ENCODE measurements at regions not wholly inside any gene's neighbourhood (a gene's known extent, or its start where the extent isn't known, plus 50 kb on each side); places are given as distances from the start of the nearest gene placed in this dataset.
A peak's percentile ranks its signal among the peaks of the same experiment; 100 is the strongest.

DNA sequence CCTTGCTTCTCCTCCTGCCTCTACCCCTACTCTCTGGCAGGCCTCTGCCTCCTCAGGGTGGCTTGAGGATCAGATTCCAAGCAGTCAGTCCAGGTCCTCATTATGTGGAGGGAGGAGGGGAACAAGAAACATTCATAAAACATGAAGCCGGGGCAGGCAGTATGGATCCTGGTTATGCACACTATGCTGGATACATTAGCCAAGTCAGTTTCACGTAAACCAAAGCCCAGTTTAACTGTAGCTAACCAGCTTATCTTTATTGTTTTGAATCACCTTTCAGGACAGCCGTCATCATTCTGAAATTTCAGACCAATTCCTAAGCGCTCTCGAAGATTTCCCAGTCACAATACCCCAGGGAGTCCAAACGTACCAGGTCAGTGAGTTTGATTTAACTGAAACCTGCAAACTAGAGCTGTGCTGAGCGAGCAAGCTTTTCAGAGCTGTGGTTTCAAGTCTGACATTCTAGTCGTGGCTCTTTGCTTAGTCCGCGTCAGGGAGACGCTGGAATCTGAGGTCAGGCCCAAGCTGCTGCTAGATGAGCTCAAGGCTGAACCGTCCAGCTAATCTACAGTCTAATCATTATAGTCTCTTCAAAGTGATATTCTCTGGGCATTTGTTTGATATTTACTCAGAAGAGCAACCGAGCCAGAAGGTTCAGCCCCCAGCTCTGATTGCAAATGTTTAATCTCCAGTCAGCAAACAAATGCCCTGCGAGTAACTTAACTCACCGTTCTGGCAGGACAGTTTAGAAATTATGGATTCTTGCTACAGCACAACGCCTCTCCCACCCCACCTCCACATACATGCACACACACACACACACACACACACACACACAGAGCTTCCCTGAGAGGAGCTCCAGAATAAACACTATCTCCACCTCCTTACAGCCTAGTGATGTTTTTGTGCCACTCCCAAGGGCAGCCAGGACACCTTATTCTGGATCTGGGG lies 63.8 kb upstream of the BZW1 start (continued):
- TF ChIP-seq, protein P1, sequence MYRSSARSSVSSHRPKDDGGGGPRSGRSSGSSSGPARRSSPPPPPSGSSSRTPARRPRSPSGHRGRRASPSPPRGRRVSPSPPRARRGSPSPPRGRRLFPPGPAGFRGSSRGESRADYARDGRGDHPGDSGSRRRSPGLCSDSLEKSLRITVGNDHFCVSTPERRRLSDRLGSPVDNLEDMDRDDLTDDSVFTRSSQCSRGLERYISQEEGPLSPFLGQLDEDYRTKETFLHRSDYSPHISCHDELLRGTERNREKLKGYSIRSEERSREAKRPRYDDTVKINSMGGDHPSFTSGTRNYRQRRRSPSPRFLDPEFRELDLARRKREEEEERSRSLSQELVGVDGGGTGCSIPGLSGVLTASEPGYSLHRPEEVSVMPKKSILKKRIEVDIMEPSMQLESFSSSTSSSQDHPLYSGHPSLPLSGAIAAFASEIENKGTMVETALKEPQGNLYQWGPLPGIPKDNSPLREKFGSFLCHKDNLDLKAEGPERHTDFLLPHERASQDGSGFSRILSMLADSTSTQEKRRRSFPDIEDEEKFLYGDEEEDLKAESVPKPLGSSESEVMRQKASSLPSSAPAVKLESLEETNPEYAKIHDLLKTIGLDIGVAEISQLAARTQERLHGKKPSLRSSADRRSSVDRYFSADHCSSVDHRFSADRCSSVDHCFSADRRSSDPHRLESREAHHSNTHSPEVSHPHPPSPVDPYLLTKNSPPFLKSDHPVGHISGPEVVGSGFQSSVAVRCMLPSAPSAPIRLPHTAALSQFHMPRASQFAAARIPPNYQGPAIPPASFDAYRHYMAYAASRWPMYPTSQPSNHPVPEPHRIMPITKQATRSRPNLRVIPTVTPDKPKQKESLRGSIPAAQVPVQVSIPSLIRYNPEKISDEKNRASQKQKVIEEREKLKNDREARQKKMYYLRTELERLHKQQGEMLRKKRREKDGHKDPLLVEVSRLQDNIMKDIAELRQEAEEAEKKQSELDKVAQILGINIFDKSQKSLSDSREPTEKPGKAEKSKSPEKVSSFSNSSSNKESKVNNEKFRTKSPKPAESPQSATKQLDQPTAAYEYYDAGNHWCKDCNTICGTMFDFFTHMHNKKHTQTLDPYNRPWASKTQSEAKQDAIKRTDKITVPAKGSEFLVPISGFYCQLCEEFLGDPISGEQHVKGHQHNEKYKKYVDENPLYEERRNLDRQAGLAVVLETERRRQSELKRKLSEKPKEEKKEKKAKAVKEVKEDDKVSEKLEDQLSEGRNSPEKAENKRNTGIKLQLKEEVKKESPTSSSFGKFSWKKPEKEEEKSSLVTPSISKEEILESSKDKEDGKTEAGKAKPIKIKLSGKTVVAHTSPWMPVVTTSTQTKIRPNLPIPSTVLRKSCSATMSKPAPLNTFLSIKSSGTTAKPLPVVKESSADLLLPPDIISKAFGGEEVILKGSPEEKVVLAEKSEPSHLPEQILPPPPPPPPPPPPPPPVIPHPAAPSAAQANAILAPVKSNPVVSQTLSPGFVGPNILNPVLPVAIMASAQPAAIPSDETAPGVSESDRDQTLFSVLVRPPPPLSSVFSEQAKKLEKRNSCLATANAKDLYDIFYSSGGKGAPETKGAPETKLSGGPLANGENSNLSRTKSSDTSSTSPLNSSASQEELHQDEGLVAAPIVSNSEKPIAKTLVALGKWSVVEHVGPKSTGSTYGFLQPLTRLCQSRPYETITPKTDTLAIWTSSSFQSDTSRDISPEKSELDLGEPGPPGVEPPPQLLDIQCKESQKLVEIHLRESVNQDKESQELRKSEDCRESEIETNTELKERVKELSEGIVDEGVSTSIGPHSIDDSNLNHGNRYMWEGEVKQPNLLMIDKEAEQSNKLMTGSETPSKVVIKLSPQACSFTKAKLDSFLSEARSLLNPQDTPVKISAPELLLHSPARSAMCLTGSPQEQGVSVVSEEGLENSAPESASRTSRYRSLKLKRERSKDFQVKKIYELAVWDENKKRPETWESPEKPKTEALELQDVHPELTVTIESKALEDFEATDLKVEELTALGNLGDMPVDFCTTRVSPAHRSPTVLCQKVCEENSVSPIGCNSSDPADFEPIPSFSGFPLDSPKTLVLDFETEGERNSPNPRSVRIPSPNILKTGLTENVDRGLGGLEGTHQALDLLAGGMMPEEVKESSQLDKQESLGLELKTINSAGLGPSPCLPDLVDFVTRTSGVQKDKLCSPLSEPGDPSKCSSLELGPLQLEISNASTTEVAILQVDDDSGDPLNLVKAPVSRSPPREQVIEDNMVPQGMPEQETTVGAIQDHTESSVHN (CRISPR knock-in tag; IDR thresholded peaks at IDR 0.05), result no peak; the same call in 1 of the 2 replicates
- TF ChIP-seq GABPB1 (CRISPR knock-in tag; IDR thresholded peaks at IDR 0.05) (no peak; the same call in 1 of the 2 replicates), ESRRA (CRISPR knock-in tag; IDR thresholded peaks at IDR 0.05; ENCODE audit: low read depth) (peak; percentile 61; the same call in 1 of the 2 replicates), ZSCAN25 (CRISPR knock-in tag; IDR thresholded peaks at IDR 0.05) (0 out of 2 replicates have a peak, but pooled peaks have one; percentile 32), KDM5B (CRISPR knock-in tag; IDR thresholded peaks at IDR 0.05; ENCODE audit: borderline replicate concordance) (peak; percentile 16; the same call in 1 of the 2 replicates), ZNF282 (IDR thresholded peaks at IDR 0.05; ENCODE audit: partially characterized antibody) (no peak), GTF3A (CRISPR knock-in tag; conservative IDR thresholded peaks at IDR 0.05) (no peak), ZNF567 (CRISPR knock-in tag; IDR thresholded peaks at IDR 0.05; ENCODE audit: borderline replicate concordance) (no peak), FOXC1 (CRISPR knock-in tag; IDR thresholded peaks at IDR 0.05; ENCODE audit: borderline replicate concordance) (0 out of 2 replicates have a peak, but pooled peaks have one; percentile 25), YEATS2 (CRISPR knock-in tag; IDR thresholded peaks at IDR 0.05; ENCODE audit: borderline replicate concordance) (0 out of 2 replicates have a peak, but pooled peaks have one; percentile 19)
- TF ChIP-seq, protein P2, sequence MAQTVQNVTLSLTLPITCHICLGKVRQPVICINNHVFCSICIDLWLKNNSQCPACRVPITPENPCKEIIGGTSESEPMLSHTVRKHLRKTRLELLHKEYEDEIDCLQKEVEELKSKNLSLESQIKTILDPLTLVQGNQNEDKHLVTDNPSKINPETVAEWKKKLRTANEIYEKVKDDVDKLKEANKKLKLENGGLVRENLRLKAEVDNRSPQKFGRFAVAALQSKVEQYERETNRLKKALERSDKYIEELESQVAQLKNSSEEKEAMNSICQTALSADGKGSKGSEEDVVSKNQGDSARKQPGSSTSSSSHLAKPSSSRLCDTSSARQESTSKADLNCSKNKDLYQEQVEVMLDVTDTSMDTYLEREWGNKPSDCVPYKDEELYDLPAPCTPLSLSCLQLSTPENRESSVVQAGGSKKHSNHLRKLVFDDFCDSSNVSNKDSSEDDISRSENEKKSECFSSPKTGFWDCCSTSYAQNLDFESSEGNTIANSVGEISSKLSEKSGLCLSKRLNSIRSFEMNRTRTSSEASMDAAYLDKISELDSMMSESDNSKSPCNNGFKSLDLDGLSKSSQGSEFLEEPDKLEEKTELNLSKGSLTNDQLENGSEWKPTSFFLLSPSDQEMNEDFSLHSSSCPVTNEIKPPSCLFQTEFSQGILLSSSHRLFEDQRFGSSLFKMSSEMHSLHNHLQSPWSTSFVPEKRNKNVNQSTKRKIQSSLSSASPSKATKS (CRISPR knock-in tag; IDR thresholded peaks at IDR 0.05), result no peak
- TF ChIP-seq, protein P3, sequence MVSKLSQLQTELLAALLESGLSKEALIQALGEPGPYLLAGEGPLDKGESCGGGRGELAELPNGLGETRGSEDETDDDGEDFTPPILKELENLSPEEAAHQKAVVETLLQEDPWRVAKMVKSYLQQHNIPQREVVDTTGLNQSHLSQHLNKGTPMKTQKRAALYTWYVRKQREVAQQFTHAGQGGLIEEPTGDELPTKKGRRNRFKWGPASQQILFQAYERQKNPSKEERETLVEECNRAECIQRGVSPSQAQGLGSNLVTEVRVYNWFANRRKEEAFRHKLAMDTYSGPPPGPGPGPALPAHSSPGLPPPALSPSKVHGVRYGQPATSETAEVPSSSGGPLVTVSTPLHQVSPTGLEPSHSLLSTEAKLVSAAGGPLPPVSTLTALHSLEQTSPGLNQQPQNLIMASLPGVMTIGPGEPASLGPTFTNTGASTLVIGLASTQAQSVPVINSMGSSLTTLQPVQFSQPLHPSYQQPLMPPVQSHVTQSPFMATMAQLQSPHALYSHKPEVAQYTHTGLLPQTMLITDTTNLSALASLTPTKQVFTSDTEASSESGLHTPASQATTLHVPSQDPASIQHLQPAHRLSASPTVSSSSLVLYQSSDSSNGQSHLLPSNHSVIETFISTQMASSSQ (IDR thresholded peaks at IDR 0.05; ENCODE audit: low read depth), result peak; percentile 72
- TF ChIP-seq, protein P3 (CRISPR knock-in tag; IDR thresholded peaks at IDR 0.05; ENCODE audit: borderline replicate concordance), result peak; percentile 84; the same call in 1 of the 2 replicates

Data from HepG2 (cell line).